H1 (cell line): ENCODE measurements at regions not wholly inside any gene's neighbourhood (a gene's known extent, or its start where the extent isn't known, plus 50 kb on each side); places are given as distances from the start of the nearest gene placed in this dataset.

ENCODE experiments used
- CTCF ChIP-seq, 3 experiments: IDR thresholded peaks; 1 replicate in 2 of 3; 2 replicates in 1 of 3; pipeline versions ENCODE4 v1.5.1 to v1.6.1; 2011; ENCODE audit warnings: low read length in 3 of 3, mild to moderate bottlenecking in 3 of 3, inconsistent platforms in 2 of 3, low read depth in 1 of 3, moderate library complexity in 1 of 3; ENCODE audit not compliant: insufficient read depth in 1 of 3; ENCODE audit errors: control extremely low read depth in 1 of 3
- EZH2 ChIP-seq: fragments of 200-600 bp; sonication (generic); IDR thresholded peaks from 2 replicates; pipeline ENCODE4 v1.7.1; 2012; ENCODE audit warnings: low read depth, mild to moderate bottlenecking, moderate library complexity, low read length, inconsistent platforms; ENCODE audit not compliant: severe bottlenecking
- NANOG ChIP-seq: IDR thresholded peaks from 2 replicates; pipeline ENCODE4 v1.6.1; 2011; ENCODE audit warnings: low read length, low read depth, mild to moderate bottlenecking, inconsistent platforms; ENCODE audit not compliant: insufficient read depth, poor library complexity, severe bottlenecking
- SP2 ChIP-seq: IDR thresholded peaks from 2 replicates; pipeline ENCODE4 v1.6.1; 2012; ENCODE audit warnings: mild to moderate bottlenecking, low read length, inconsistent platforms
- TAF7 ChIP-seq: optimal IDR thresholded peaks from 2 replicates; pipeline ENCODE3; 2011; ENCODE audit warnings: low read depth, mild to moderate bottlenecking, inconsistent platforms, low read length, moderate library complexity, borderline replicate concordance

- TF ChIP-seq CTCF (IDR thresholded peaks at IDR 0.05; ENCODE audit: control extremely low read depth in 1 of 3, insufficient read depth in 1 of 3, low read depth in 1 of 3, low read length in 3 of 3): no peak
- TF ChIP-seq EZH2: no peak
- no peak for TF ChIP-seq NANOG
- TF ChIP-seq TAF7: no peak
- TF ChIP-seq SP2: no peak
Observed at GRCh38 chr14:82935691-82936090, 1402.0 kb upstream of the SEL1L start (continued).
